Panc1 (cell line): ENCODE measurements at regions not wholly inside any gene's neighbourhood (a gene's known extent, or its start where the extent isn't known, plus 50 kb on each side); places are given as distances from the start of the nearest gene placed in this dataset.
A peak's percentile ranks its signal among the peaks of the same experiment; 100 is the strongest.

Source experiments
- POLR2AphosphoS5 ChIP-seq: IDR thresholded peaks from 2 replicates; pipeline ENCODE4 v1.6.1; 2012; ENCODE audit warnings: mild to moderate bottlenecking, low read depth, low read length, moderate library complexity
- REST ChIP-seq, 2 experiments: IDR thresholded peaks; 2 replicates each; pipeline ENCODE4 v1.6.1; 2011 to 2012; ENCODE audit warnings: low read depth in 2 of 2, control low read depth in 1 of 2, low read length in 1 of 2, mild to moderate bottlenecking in 1 of 2, moderate library complexity in 1 of 2; ENCODE audit not compliant: insufficient read depth in 1 of 2
- TCF7L2 ChIP-seq: IDR thresholded peaks from 2 replicates; pipeline ENCODE4 v1.6.1; 2011; ENCODE audit warnings: mild to moderate bottlenecking, low read depth, low read length, inconsistent platforms
- TF ChIP-seq, protein P1 (sequence below): fragments of 450-650 bp; IDR thresholded peaks from 2 replicates; pipeline ENCODE4 v1.5.1; 2017; ENCODE audit warnings: mild to moderate bottlenecking

DNA sequence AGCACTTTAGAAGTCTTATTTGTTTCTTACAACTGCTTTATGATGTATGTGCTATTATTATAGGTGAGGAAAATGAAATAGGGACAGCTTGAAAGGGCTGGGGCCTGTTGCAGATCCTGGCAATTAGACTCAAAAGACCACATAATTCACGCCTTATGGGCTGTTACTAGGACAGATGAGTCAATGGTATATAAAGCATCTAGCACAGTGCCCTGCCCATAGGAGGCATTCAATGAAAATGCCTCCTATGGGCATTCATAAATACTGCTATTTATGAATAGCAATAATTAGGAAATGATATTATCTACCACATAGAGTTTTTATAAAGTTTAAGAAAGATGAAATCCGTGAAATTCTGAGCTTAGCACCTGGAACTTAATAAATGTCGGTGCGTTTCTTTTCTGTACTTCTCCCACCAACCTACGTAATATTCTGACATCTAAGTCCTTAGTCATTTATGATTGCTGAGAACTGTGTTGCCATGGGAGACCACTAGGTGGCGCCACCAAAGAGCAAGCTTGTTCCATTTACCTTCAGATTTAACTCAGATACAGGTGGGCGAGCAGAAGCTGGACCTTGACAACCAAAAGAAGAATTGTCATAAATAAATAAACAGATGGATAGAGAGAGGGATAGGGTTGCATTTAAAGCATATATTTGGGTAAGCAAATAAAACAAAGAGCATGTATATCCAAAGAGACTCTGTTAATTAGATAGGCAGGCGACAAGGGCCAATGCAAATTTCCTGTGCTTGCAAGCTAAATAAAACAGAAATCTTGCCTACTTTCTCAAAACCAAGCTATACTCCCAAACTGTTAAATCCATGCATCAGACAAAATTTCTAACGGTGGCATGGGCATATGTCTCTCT lies 699.9 kb downstream of the INHBA start:
- TF ChIP-seq, protein P1, sequence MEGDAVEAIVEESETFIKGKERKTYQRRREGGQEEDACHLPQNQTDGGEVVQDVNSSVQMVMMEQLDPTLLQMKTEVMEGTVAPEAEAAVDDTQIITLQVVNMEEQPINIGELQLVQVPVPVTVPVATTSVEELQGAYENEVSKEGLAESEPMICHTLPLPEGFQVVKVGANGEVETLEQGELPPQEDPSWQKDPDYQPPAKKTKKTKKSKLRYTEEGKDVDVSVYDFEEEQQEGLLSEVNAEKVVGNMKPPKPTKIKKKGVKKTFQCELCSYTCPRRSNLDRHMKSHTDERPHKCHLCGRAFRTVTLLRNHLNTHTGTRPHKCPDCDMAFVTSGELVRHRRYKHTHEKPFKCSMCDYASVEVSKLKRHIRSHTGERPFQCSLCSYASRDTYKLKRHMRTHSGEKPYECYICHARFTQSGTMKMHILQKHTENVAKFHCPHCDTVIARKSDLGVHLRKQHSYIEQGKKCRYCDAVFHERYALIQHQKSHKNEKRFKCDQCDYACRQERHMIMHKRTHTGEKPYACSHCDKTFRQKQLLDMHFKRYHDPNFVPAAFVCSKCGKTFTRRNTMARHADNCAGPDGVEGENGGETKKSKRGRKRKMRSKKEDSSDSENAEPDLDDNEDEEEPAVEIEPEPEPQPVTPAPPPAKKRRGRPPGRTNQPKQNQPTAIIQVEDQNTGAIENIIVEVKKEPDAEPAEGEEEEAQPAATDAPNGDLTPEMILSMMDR: peak; percentile 85
- TF ChIP-seq POLR2AphosphoS5 (no peak), TCF7L2 (no peak), REST (IDR thresholded peaks at IDR 0.05; ENCODE audit: insufficient read depth in 1 of 2, low read depth in 2 of 2, low read length in 1 of 2) (no peak)
